Muscle of arm (tissue), 1 donor: ENCODE measurements at regions not wholly inside any gene's neighbourhood (a gene's known extent, or its start where the extent isn't known, plus 50 kb on each side); places are given as distances from the start of the nearest gene placed in this dataset.
"Not testable (repeated sequence)": the region's sequence is repeated elsewhere in the genome, so short reads cannot be mapped to it uniquely, and the experiment has no call there.

Experiments
- DNase-seq: peaks from one replicate; pipeline ENCODE4 v3.0.0-alpha.2; 2013

DNA sequence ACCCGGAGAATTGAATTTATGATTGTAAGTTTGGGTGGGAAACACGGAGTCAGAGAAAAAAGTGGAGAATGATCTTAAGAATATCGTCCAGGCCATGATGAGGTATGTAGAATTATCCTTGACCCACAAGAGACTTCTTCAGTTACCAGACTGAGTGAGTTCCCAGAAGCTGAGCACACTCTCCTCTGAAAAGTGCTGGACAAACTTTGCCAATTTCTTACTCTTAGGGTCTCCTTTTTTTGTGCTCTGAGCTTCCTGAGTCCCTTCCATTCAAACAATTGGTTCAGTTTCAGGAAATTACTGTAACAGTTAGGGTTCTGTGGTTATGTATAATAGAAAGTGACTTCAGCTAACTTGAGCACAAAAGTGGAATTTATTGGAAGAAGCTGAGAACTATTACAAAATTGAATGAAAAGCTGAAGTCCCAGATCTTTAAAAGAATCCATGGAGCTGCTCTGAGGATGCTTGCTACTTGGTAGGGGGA, 50.6 kb upstream of the EHBP1 start:
- DNase-seq: no peak

DNA sequence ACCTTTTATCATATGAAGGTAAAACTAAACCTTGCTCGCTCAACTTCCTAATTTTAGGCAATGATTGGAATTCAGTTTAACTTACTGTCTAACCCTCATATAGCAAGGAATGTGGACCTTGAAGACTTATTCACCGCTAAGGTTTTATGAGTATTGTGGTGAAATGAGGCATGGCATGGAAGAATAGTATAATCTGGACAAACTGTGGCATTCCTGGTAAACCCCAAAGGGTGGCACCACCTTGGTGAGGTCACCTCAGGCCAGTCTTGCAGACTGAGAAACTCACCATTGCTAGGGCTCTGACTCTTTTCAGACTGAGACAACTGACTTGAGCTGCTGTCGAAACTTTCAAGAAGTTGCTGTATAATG, 51.1 kb upstream of the EHBP1 start:
- no peak for DNase-seq

DNA sequence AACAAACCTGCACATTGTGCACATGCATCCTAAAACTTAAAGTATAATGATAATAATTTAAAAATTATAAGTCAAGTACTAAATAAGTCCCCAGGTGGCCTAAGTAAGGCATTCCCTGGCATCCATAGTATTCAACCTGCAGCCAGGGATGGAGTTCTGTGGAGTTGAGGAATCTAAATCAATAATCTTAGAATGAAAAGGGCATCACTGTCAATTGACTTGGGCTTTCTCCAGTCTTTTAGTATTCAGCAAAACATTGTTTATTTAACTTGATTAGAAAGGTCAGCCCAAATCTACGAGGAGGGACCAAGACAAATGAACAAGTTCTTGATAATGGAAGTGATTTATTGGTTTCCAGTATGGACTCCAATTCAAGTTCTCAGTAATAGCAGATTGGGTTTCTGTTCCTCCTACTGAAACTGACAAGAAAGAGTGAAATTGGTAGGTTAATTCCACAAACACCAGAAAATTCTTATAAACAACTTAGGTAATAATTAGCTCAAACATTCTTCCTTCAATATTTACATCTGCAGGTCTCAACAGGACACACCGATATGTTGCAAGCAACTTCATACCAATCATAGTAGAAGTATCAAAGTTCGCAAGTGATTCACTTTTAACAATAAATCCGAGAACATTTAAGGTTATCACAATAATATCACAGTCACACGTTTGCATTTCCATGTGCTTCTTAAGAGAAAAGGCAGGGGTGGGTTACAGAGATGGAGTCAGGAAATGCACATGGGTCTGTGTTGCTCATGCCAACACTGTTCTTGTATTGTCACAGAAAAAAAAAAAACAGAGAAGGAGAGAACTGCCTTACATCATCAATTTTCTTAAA, 51.7 kb upstream of the EHBP1 start:
- DNase-seq: no peak

DNA sequence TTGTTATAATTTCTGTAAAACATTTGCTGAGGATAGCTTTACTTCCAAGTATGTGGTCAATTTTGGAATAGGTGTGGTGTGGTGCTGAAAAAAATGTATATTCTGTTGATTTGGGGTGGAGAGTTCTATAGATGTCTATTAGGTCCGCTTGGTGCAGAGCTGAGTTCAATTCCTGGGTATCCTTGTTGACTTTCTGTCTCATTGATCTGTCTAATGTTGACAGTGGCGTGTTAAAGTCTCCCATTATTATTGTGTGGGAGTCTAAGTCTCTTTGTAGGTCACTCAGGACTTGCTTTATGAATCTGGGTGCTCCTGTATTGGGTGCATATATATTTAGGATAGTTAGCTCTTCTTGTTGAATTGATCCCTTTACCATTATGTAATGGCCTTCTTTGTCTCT, 56.4 kb upstream of the EHBP1 start:
- not testable (repeated sequence) for DNase-seq

DNA sequence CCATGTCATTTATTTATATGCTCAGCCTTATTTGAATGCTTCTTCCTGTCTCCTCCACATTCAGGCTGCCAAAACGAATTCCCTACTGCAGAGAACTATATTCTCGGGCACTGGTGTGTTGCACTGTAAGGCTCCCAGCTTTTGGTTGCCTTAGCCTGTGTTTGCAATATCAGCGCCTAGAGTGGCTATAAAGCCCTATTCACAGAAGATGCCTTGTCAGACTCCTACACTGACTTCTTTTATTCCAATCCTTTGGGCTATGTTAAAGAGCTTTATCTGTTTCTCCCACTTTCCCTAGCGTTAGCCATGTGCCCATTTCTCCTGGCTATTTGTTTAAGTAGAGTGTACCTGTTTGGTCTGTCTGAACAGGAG, 62.4 kb upstream of the EHBP1 start:
- DNase-seq: no peak

DNA sequence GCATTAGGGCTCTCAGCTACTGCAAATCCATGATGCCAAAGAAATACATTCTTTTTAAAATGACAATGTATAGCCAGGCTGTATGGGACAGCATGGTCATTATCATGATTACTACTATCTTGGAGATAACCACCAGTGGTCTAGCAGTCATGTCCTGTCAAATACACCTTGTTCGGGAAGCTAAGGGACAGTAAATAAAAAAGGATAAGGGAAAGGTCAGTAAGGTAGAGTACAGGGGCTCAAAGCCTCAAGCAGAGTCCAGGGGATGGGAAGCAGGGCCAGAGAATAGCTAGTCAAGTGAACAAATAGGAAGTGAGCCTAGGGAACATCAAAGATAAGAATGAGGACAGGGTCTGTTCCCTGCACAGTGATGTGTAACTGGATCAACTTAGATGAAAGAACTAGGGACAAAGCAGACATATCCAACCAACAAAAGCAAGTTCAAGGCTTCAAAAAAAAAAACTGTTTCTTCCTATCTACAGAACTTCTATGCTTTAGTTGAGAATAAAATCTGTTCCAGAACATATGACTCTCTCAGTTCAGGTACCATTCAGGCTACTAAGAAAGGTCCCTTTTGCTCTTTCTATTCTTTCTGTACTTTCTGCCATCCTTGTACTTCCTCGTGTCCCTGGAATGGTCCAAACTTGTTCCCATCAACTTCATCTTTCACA, 62.9 kb upstream of the EHBP1 start:
- DNase-seq: no peak

DNA sequence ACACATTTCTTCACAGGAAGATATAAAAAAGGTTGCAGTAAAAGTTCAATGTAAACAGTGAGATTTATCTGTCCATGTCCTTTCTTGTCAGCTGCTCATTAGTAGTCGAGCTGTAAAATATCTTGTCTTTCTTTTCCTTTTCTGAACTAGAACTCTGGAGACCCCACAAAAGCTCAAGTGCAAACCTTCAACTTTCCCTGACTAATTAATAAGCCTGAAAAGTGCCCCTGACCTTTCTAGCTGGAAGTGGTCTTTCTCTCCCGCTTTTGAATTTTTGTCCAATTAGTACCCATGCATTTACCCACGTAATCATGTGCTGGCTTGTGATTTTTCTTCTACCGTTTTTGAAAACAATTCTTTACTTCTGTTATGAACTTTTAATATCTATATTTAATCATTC, 63.6 kb upstream of the EHBP1 start:
- DNase-seq: no peak

DNA sequence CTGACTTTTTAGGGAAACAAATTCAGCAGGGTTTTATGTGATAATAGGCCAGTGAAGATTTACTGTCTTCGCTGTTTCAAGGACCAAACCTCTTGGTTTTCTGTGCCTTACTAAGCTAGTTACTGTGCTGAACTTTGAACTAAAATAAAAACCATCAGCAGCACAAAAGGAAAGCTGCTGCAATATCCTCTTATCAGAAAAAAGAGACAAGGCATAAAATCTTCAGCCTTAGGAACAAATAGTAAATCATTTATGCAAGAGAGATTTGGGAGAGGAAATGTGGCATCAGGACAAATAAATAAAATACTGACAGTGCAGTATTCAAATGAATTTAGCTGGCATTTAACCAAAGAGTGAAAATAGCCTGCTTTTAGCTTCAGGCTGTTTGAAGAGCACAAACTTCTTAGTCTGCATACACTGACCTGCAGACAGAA, 64.1 kb upstream of the EHBP1 start:
- DNase-seq: no peak

DNA sequence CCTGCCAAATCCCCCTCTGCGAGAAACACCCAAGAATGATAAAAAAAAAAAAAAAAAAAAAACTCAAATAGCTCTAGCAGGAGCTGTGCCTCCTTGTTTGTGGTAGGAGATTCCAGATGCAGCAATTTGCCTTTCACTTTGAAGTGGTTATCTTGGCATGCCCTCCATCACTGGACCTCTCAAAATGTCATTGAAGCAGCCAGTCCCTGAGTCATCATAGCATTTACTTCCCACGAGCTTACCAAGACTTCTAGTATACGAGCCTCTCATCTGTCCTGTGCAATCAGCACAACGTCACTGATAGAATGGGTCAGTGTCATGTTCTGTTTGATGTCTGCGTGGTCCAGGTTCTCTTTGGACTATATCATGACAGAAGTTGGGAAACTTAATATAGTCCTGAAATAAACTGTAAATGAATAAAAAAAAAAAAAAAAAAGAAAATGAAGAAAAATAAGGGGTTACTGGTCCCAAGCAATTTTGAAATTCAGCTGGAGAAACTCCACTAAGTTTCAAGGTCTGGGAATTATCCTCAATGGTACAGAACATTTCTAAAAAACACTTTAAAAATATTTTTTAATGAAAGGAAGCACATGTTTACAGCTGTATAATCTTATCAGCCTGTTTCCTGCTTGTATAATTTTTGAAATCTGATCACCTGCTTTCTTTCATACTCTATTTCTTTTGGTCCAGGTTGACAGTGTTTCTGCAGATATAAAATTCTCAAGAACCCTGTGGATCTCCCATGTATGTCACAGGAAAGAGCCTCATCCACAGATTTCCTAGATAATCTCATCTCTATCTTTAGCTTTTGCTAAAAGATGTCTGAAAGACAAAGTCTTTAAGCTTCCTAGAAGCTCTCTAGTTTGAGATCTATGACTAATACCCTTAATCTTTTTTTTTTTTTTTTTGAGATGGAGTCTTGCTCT, 74.1 kb upstream of the EHBP1 start:
- no peak for DNase-seq

DNA sequence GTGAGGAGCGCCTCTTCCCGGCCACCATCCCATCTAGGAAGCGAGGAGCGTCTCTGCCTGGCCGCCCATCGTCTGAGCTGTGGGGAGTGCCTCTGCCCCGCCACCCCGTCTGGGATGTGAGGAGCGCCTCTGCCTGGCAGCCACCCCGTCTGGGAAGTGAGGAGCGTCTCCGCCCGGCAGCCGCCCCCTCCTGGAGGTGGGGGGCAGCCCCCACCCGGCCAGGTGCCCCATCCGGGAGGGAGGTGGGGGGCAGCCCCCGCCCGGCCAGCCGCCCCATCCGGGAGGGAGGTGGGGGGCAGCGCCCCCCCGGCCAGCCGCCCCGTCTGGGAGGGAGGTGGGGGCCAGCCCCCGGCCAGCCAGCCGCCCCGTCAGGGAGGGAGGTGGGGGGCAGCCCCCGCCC, 75.3 kb upstream of the EHBP1 start:
- not testable (repeated sequence) for DNase-seq

DNA sequence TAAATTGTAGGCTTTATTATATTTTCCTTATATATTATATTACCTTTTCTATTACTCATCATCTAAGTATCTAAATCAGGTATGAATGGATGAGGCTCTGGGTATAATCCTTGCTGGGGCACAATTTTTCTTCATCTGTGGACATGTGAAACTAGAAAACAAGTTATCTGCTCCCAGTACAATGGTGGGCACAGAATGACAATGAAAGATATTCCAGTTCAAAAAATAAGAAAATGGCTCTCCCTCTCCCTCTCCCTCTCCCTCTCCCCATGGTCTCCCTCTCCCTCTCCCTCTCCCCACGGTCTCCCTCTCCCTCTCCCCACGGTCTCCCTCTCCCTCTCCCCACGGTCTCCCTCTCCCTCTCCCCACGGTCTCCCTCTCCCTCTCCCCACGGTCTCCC, 76.2 kb upstream of the EHBP1 start:
- not testable (repeated sequence) for DNase-seq

DNA sequence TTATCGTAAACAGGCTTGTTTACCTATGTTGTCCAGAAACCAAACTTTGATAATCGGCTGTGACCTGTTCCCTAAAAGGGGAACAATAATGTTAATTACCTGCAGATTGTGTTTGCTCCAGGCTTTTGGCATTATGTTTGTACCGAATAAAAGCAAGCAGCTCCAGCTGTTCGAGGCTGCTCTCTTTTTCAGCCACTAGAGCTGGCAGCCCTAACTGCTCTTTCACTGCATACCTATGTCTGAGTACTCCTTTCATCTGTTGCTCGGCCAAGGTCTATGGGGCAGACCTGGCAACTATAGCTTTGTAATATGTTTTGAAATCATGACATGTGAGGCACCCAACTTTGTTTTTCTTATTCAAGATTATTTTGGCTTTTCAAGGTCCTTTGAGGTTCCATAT, 77.8 kb upstream of the EHBP1 start:
- no peak for DNase-seq

DNA sequence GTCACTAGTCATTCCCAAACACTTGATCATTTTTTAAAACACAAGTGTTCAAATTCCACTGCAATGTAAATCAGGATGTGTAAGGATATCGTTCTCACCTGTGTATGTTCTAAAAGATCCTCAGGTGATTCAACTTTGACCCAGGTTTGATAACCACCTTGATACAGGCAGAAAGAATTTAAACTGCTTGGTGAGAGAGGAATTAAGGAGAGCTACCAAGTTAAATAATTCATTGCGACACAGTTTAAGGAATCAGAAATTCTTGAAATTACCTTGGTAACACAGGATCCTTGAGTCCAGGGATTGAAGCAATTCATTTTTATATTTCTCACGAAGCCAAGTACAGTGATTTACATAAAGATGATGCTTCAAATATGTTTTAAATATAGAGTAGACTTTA, 80.7 kb upstream of the EHBP1 start:
- DNase-seq: no peak

DNA sequence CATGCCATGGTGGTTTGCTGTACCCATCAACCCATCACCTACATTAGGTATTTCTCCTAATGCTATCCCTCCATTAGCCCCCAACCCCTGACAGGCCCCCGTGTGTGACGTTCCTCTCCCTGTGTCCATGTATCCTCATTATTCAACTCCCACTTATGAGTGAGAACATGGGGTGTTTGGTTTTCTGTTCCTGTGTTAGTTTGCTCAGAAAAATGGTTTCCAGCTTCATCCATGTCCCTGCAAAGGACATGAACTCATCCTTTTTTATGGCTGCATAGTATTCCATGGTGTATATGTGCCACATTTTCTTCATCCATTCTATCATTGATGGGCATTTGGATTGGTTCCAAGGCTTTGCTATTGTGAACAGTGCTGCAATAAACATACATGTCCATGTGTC, 89.0 kb upstream of the EHBP1 start:
- DNase-seq: not testable (repeated sequence)

DNA sequence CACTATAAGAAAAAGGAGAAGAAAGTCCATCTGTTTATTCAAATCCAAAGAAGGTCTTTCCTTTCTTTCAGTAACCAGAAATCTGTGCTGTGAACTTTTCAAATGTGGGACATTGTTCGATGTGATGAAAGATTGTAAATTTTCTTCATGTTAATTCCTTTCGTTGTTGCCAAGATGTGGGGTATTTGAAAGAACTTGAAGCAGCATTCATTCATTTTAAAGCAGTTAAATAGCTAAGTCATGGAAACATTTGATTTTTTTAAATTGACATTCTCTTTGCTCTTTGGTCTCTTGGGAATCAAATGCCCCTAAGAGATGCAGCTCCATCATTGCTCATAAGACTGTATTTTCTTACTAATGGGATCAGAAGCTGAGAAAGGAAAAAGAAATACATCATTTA, 93.7 kb upstream of the EHBP1 start:
- DNase-seq: no peak

DNA sequence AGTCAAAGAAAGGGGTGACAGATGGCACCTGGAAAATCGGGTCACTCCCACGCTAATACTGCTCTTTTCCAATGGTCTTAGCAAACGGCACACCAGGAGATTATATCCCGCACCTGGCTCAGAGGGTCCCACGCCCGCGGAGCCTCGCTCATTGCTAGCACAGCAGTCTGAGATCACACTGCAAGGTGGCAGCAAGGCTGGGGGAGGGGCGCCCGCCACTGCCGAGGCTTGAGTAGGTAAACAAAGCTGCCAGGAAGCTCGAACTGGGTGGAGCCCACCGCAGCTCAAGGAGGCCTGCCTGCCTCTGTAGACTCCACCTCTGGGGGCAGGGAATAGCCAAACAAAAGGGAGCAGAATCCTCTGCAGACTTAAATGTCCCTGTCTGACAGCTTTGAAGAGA, 99.5 kb upstream of the TMEM17 start:
- not testable (repeated sequence) for DNase-seq

DNA sequence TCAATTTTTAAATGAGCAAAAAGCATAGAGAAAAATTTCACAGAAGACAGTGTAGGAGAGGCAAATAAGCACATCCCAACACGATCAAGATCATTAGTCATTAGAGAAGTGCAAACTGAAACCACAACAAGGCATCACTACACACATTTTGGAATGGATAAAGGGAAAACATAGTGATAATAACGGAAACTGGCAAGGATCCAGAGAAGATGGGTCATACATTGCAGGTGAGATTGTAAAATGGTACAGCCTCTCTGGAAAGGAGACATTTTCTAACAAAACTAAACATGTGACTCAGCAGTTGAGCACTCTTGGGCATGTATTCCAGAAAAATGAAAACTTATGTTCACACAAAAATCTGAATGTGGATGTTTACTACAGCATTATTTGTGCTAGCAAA, 98.3 kb upstream of the TMEM17 start:
- no peak for DNase-seq

DNA sequence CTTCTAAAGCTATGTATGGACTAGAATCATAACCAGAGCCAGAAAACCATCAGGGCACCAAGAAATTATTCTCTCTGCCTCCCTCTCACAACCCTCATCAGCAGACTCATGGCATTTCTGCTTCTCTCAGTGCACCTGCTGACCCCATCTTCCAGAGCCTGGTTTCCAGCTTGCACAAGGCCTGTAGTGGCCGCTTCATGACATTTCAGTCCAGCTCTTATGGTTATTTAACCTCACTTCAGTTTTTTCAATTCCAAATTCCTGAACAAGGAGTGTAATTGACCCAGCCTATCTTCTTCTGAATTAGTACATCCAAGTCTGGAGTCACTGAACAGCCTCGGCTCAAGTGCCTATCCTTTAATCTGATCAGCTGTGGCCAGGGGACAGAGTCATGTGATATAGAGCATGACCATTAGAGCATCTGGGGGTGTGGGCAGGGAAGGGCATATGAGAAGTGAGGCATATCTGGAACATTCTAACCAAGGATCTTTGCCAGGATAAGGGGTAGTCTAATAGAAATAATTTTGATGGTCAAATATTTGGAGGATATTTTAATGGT, 97.2 kb upstream of the TMEM17 start:
- no peak for DNase-seq

DNA sequence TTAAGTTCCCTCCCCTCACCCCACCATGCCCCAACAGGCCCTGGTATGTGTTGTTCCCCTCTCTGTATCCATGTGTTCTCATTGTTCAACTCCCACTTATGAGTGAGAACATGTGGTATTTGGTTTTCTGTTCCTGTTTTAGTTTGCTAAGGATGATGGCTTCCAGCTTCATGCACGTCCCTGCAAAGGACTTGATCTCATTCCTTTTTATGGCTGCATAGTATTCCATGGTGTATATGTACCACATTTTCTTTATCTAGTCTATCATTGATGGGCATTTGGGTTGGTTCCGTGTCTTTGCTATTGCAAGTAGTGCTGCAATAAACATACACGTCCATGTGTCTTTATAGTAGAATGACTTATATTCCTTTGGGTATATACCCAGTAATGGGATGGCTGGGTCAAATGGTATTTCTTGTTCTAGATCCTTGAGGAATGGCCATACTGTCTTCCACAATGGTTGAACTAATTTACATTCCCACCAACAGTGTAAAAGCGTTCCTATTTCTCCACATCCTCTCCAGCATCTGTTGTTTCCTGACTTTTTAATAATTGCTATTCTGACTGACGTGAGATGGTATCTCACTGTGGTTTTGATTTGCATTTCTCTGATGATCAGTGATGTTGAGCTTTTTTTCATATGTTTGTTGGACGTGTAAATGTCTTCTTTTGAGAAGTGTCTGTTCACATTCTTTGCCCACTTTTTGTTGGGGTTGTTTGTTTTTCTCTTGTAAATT, 93.8 kb upstream of the TMEM17 start:
- DNase-seq: not testable (repeated sequence)

DNA sequence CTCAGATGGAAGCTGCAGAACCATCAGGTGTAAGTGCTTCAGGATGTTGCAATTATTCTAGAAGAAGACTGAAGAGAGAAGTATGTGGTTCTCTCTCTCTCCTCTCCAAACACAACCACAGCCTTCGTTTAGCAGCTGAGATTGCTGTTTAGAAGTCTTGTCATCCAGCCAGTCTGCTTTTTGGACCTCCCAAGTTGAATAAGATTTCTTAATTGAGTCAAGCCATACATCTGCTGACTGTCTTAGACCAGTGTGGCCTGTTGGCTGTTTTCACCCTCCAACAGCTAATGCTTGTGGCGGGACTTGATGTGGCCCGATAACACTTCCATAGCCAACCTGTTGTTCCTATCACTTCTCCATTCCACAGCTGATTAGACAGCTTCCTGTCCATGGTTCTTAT, 91.3 kb upstream of the TMEM17 start:
- peak; percentile 26 for DNase-seq
